Tibial artery (tissue), 4 donors: ENCODE measurements at regions not wholly inside any gene's neighbourhood (a gene's known extent, or its start where the extent isn't known, plus 50 kb on each side); places are given as distances from the start of the nearest gene placed in this dataset.

ENCODE experiments used
- DNase-seq, 2 donors: peaks; one replicate each; pipeline ENCODE4 v3.0.0-alpha.2; 2019
- H3K27ac ChIP-seq, 2 donors: fragments of 200-600 bp; sonication (generic) in 1 of 2; 1 replicate in 1 of 2; 2 replicates in 1 of 2; pipeline ENCODE4 v1.5.1; 2018 to 2019; ENCODE audit warnings: mild to moderate bottlenecking in 1 of 2
- H3K27me3 ChIP-seq, 2 donors: fragments of 200-600 bp; sonication (generic) in 1 of 2; one replicate each; pipeline versions ENCODE4 v1.5.1 to v1.6.0; 2016 to 2019
- H3K36me3 ChIP-seq, 3 donors: fragments of 200-600 bp; sonication (generic) in 2 of 3; one replicate each; pipeline ENCODE4 v1.5.1; 2016 to 2019; ENCODE audit warnings: mild to moderate bottlenecking in 2 of 3
- H3K4me1 ChIP-seq, 4 donors: fragments of 200-600 bp; sonication (generic) in 2 of 4; 1 replicate in 3 of 4; 2 replicates in 1 of 4; pipeline ENCODE4 v1.5.1; 2016 to 2019
- H3K4me3 ChIP-seq, 2 donors: fragments of 200-600 bp; sonication (generic) in 1 of 2; 1 replicate in 1 of 2; 2 replicates in 1 of 2; pipeline ENCODE4 v1.5.1; 2018 to 2019; ENCODE audit warnings: mild to moderate bottlenecking in 2 of 2
- H3K9me3 ChIP-seq, 3 donors: fragments of 200-600 bp; sonication (generic) in 1 of 3; one replicate each; pipeline ENCODE4 v1.5.1; 2016 to 2019
- CTCF ChIP-seq, 2 experiments: fragments of 200-600 bp in 1 of 2; fragments of 450-650 bp in 1 of 2; IDR thresholded peaks; one replicate each; pipeline ENCODE4 v1.5.1; 2017 to 2019; ENCODE audit warnings: antibody characterized with exemption in 2 of 2, mild to moderate bottlenecking in 1 of 2, moderate library complexity in 1 of 2
- intact Hi-C: fragments of 100-400 bp; cut with DNase I; formaldehyde crosslinking; loops from one replicate; pipeline ENCODE4 v1.15.0; 2023; ENCODE audit warnings: low total_unique reads

GRCh38 chr21:31559368-31560119 is 99.9 kb upstream of the SOD1 start:
- intact Hi-C loops, result no loop called here
- DNase-seq, result peak; percentile 64 to 72
- H3K9me3 ChIP-seq, result no peaks in the 10 kb centered on the region
- TF ChIP-seq CTCF (IDR thresholded peaks at IDR 0.05), result no peak
- H3K4me3 ChIP-seq, result peak overlapping the region; percentile 32 to 53
- no peaks in the 10 kb centered on the region for H3K36me3 ChIP-seq
- no peak overlapping the region for H3K27ac ChIP-seq
- H3K4me1 ChIP-seq, result peaks cover 0 to 25% (median 20%) of the 10 kb centered on the region in 4 donors
- peaks cover 0 to 47% of the 10 kb centered on the region in 2 donors for H3K27me3 ChIP-seq

GRCh38 chr21:31558962-31559367 is 100.5 kb upstream of the SOD1 start:
- Histone ChIP-seq H3K4me1 (peaks cover 0 to 25% (median 20%) of the 10 kb centered on the region in 4 donors), H3K27me3 (peaks cover 0 to 50% of the 10 kb centered on the region in 2 donors), H3K36me3 (no peaks in the 10 kb centered on the region), H3K27ac (no peak overlapping the region), H3K4me3 (peak overlapping the region; percentile 32 to 53), H3K9me3 (no peaks in the 10 kb centered on the region)
- TF ChIP-seq CTCF (IDR thresholded peaks at IDR 0.05), result no peak
- intact Hi-C loops, result no loop called here
- DNase-seq, result peak in 1 of 2 donors; percentile 37

- H3K36me3 ChIP-seq, result no peaks in the 10 kb centered on the region
Observed at GRCh38 chr21:31558189-31558961, 101.1 kb upstream of the SOD1 start.

GRCh38 chr21:31557421-31558188 is 101.9 kb upstream of the SOD1 start:
- H3K4me3 ChIP-seq, result peak overlapping the region; percentile 32 to 53
- peaks cover 0 to 25% (median 20%) of the 10 kb centered on the region in 4 donors for H3K4me1 ChIP-seq
- intact Hi-C loops, result no loop called here
- no peaks in the 10 kb centered on the region for H3K36me3 ChIP-seq
- H3K27me3 ChIP-seq, result peaks cover 0 to 50% of the 10 kb centered on the region in 2 donors
- H3K27ac ChIP-seq, result no peak overlapping the region
- no peaks in the 10 kb centered on the region for H3K9me3 ChIP-seq
- DNase-seq, result no peak
- TF ChIP-seq CTCF (IDR thresholded peaks at IDR 0.05), result no peak

More at GRCh38 chr21:31558189-31558961, 101.1 kb upstream of the SOD1 start:
- intact Hi-C loops, result no loop called here
- Histone ChIP-seq H3K4me1 (peaks cover 0 to 25% (median 20%) of the 10 kb centered on the region in 4 donors), H3K4me3 (peak overlapping the region; percentile 32 to 53), H3K27ac (no peak overlapping the region), H3K9me3 (no peaks in the 10 kb centered on the region), H3K27me3 (peaks cover 0 to 50% of the 10 kb centered on the region in 2 donors)
- no peak for DNase-seq
- no peak for TF ChIP-seq CTCF (IDR thresholded peaks at IDR 0.05)

- TF ChIP-seq CTCF (IDR thresholded peaks at IDR 0.05), result no peak
- Histone ChIP-seq H3K9me3 (no peaks in the 10 kb centered on the region), H3K27me3 (peaks cover 0 to 50% of the 10 kb centered on the region in 2 donors), H3K4me1 (peaks cover 0 to 25% (median 20%) of the 10 kb centered on the region in 4 donors), H3K27ac (no peak overlapping the region), H3K4me3 (no peak overlapping the region), H3K36me3 (no peaks in the 10 kb centered on the region)
- DNase-seq, result no peak
- intact Hi-C loops, result no loop called here
Observed at GRCh38 chr21:31556662-31557061, 102.8 kb upstream of the SOD1 start.
